ENCODE measurements at regions not wholly inside any gene's neighbourhood (a gene's known extent, or its start where the extent isn't known, plus 50 kb on each side); places are given as distances from the start of the nearest gene placed in this dataset.

- TF ChIP-seq CTCF (conservative IDR thresholded peaks at IDR 0.05; ENCODE audit: low read length) (no peak), EZH2phosphoT487 (IDR thresholded peaks at IDR 0.05; ENCODE audit: borderline replicate concordance) (no peak)
Measured at GRCh38 chr4:110265001-110265400, 66.6 kb upstream of the ELOVL6 start.
